SK-N-SH (cell line): ENCODE measurements at regions not wholly inside any gene's neighbourhood (a gene's known extent, or its start where the extent isn't known, plus 50 kb on each side); places are given as distances from the start of the nearest gene placed in this dataset.

Source experiments
- CTCF ChIA-PET: fragments of 300-600, 350-600 bp; formaldehyde crosslinking; extraction: SDS; loops from one replicate; lab custom pipeline; 2021; lab: Yijun Ruan, JAX
- POLR2A ChIA-PET: fragments of 350-600 bp; sonication (Branson Sonifier 250); formaldehyde crosslinking; extraction: SDS; loops from one replicate; lab custom pipeline; 2020; ENCODE audit warnings: antibody characterized with exemption, inconsistent platforms; lab: Yijun Ruan, JAX
- DNase-seq: peaks from one replicate; pipeline ENCODE4 v3.0.0; 2012
- H2AFZ ChIP-seq: fragments of 200-600 bp; sonication (generic); 2 replicates; pipeline ENCODE4 v1.8.1; 2016; ENCODE audit warnings: antibody characterized with exemption, mild to moderate bottlenecking, low read depth
- H3F3A ChIP-seq: fragments of 200-600 bp; sonication (generic); replicated peaks from 2 replicates; pipeline ENCODE3; 2016; ENCODE audit warnings: antibody characterized with exemption, mild to moderate bottlenecking; ENCODE audit not compliant: insufficient read depth
- H3K27ac ChIP-seq, 2 experiments: fragments of 200-500 bp in 1 of 2; fragments of 200-600 bp in 1 of 2; sonication (Bioruptor generic) in 1 of 2; sonication (generic), shearing (Covaris generic) in 1 of 2; 2 replicates each; pipeline versions ENCODE4 v1.5.1 to v1.6.1; 2014 to 2016; ENCODE audit warnings: low read depth in 2 of 2, inconsistent platforms in 1 of 2, low read length in 1 of 2, mild to moderate bottlenecking in 1 of 2, mixed read lengths in 1 of 2
- H3K27me3 ChIP-seq: fragments of 200-600 bp; sonication (generic), shearing (Covaris generic); 2 replicates; pipeline ENCODE4 v1.6.1; 2016; ENCODE audit warnings: mixed run types; ENCODE audit not compliant: insufficient read depth
- H3K36me3 ChIP-seq, 2 experiments: fragments of 200-500 bp in 1 of 2; fragments of 200-600 bp in 1 of 2; sonication (Bioruptor generic) in 1 of 2; sonication (generic) in 1 of 2; replicated peaks in 1 of 2; 2 replicates each; pipeline versions ENCODE3 to v1.5.1; 2014 to 2016; ENCODE audit warnings: low read length in 1 of 2, mild to moderate bottlenecking in 1 of 2; ENCODE audit not compliant: insufficient read depth in 2 of 2, control insufficient read depth in 1 of 2
- H3K4me1 ChIP-seq, 2 experiments: fragments of 200-500 bp in 1 of 2; fragments of 200-600 bp in 1 of 2; sonication (Bioruptor generic) in 1 of 2; sonication (generic), shearing (Covaris generic) in 1 of 2; 2 replicates each; pipeline versions ENCODE4 v1.5.1 to v1.6.1; 2014 to 2016; ENCODE audit warnings: low read depth in 1 of 2, low read length in 1 of 2, mixed run types in 1 of 2; ENCODE audit not compliant: insufficient read depth in 2 of 2, control insufficient read depth in 1 of 2
- H3K4me2 ChIP-seq: fragments of 200-600 bp; sonication (generic), shearing (Covaris generic); 2 replicates; pipeline ENCODE4 v1.6.1; 2017; ENCODE audit warnings: mixed run types
- H3K4me3 ChIP-seq, 2 experiments: fragments of 200-500 bp in 1 of 2; fragments of 200-600 bp in 1 of 2; sonication (Bioruptor generic) in 1 of 2; sonication (generic), shearing (Covaris generic) in 1 of 2; 2 replicates each; pipeline versions ENCODE4 v1.5.1 to v1.8.1; 2014 to 2016; ENCODE audit warnings: low read depth in 2 of 2, inconsistent platforms in 1 of 2, low read length in 1 of 2, mild to moderate bottlenecking in 1 of 2, mixed read lengths in 1 of 2, moderate library complexity in 1 of 2
- H3K79me2 ChIP-seq: fragments of 200-600 bp; sonication (generic); 2 replicates; pipeline ENCODE4 v1.8.1; 2017; ENCODE audit warnings: mild to moderate bottlenecking; ENCODE audit not compliant: insufficient read depth
- H3K9ac ChIP-seq: fragments of 200-600 bp; sonication (generic); 2 replicates; pipeline ENCODE4 v1.6.1; 2017; ENCODE audit warnings: mixed run types
- H3K9me2 ChIP-seq: fragments of 200-600 bp; sonication (generic); 2 replicates; pipeline ENCODE4 v1.6.1; 2017; ENCODE audit warnings: mixed run types
- H3K9me3 ChIP-seq: fragments of 200-600 bp; sonication (generic); 2 replicates; pipeline ENCODE4 v1.6.1; 2017; ENCODE audit warnings: mixed run types, mild to moderate bottlenecking, moderate library complexity
- H4K20me1 ChIP-seq: fragments of 200-600 bp; sonication (generic); 2 replicates; pipeline ENCODE4 v1.6.1; 2017; ENCODE audit warnings: mild to moderate bottlenecking, mixed run types; ENCODE audit not compliant: insufficient read depth
- ELF1 ChIP-seq: IDR thresholded peaks from 2 replicates; pipeline ENCODE4 v1.4.0; 2012
- FOSL2 ChIP-seq: IDR thresholded peaks from 2 replicates; pipeline ENCODE4 v1.4.0; 2012; ENCODE audit warnings: low read depth, mild to moderate bottlenecking, moderate library complexity, borderline replicate concordance
- FOXJ3 ChIP-seq: sonication (generic); formaldehyde crosslinking; IDR thresholded peaks from 2 replicates; pipeline ENCODE4 v1.5.1; 2020; ENCODE audit warnings: mild to moderate bottlenecking, missing genetic modification reagents
- MEF2A ChIP-seq: IDR thresholded peaks from 2 replicates; pipeline ENCODE4 v1.4.0; 2012; ENCODE audit warnings: low read depth, borderline replicate concordance
- MXI1 ChIP-seq: IDR thresholded peaks from 2 replicates; pipeline ENCODE4 v1.6.1; 2012; ENCODE audit warnings: mild to moderate bottlenecking, low read depth, low read length, improper control_type of control experiment
- NFIC ChIP-seq: IDR thresholded peaks from 2 replicates; pipeline ENCODE4 v1.4.0; 2012; ENCODE audit warnings: borderline replicate concordance
- POLR2AphosphoS5 ChIP-seq: IDR thresholded peaks from 2 replicates; pipeline ENCODE4 v1.6.1; 2012; ENCODE audit warnings: low read depth, low read length
- RAD21 ChIP-seq: IDR thresholded peaks from 2 replicates; pipeline ENCODE4 v1.6.1; 2012; ENCODE audit warnings: mild to moderate bottlenecking, low read length
- TAF1 ChIP-seq: IDR thresholded peaks from 2 replicates; pipeline ENCODE4 v1.6.1; 2012; ENCODE audit warnings: low read depth, mild to moderate bottlenecking, low read length, moderate library complexity, borderline replicate concordance
- TEAD4 ChIP-seq: IDR thresholded peaks from 2 replicates; pipeline ENCODE4 v1.4.0; 2012; ENCODE audit warnings: mild to moderate bottlenecking, borderline replicate concordance; ENCODE audit not compliant: insufficient read depth
- USF2 ChIP-seq: fragments of 150-350 bp; IDR thresholded peaks from 2 replicates; pipeline ENCODE4 v1.6.1; 2017; ENCODE audit warnings: antibody characterized with exemption, low read length, low read depth, borderline replicate concordance
- YY1 ChIP-seq: IDR thresholded peaks from 2 replicates; pipeline ENCODE4 v1.4.0; 2012; ENCODE audit warnings: low read depth, mild to moderate bottlenecking
- WGBS: methylation state at CpG from one replicate; pipeline ENCODE4 v1.1.6; 2017; ENCODE audit warnings: low lambda C conversion rate; 5-methylcytosine and 5-hydroxymethylcytosine counted together
- TF ChIP-seq, protein P1 (sequence below): fragments of 200-600 bp; sonication (generic); IDR thresholded peaks from 2 replicates; pipeline ENCODE4 v1.6.1; 2017; ENCODE audit warnings: antibody characterized with exemption, mild to moderate bottlenecking, moderate library complexity

- H3K9me2 ChIP-seq, result no peaks in the 10 kb centered on the region
Measured at GRCh38 chr4:177921715-177922114, 479.5 kb upstream of the AGA start.

GRCh38 chr4:177923888-177924287, 481.7 kb upstream of the AGA start:
- CTCF ChIA-PET, result no interaction called here
- POLR2A ChIA-PET, result no interaction called here

More at GRCh38 chr4:177921715-177922114, 479.5 kb upstream of the AGA start:
- no peaks in the 10 kb centered on the region for H4K20me1 ChIP-seq
- no peaks in the 10 kb centered on the region for H3K79me2 ChIP-seq
- no peak overlapping the region for H3K9ac ChIP-seq
- no peaks in the 10 kb centered on the region for H3K36me3 ChIP-seq
- no peak overlapping the region for H3K4me2 ChIP-seq
- no peak overlapping the region for H3K27ac ChIP-seq
- H3K4me1 ChIP-seq, result no peaks in the 10 kb centered on the region
- H3F3A ChIP-seq, result no peaks in the 10 kb centered on the region
- no peak overlapping the region for H2AFZ ChIP-seq
- H3K4me3 ChIP-seq, result no peak overlapping the region
- POLR2A ChIA-PET, result no interaction called here
- CTCF ChIA-PET, result no interaction called here
- 0% methylated on average over 1 of the region's 1 CpG for WGBS
- no peaks in the 10 kb centered on the region for H3K9me3 ChIP-seq
- DNase-seq, result no peak
- H3K27me3 ChIP-seq, result no peaks in the 10 kb centered on the region
- TF ChIP-seq YY1 (no peak), TAF1 (no peak), POLR2AphosphoS5 (no peak), FOSL2 (no peak), USF2 (no peak), TEAD4 (no peak), RAD21 (no peak), FOXJ3 (CRISPR knock-in tag) (no peak), NFIC (no peak), MXI1 (no peak)
- TF ChIP-seq, protein P1, sequence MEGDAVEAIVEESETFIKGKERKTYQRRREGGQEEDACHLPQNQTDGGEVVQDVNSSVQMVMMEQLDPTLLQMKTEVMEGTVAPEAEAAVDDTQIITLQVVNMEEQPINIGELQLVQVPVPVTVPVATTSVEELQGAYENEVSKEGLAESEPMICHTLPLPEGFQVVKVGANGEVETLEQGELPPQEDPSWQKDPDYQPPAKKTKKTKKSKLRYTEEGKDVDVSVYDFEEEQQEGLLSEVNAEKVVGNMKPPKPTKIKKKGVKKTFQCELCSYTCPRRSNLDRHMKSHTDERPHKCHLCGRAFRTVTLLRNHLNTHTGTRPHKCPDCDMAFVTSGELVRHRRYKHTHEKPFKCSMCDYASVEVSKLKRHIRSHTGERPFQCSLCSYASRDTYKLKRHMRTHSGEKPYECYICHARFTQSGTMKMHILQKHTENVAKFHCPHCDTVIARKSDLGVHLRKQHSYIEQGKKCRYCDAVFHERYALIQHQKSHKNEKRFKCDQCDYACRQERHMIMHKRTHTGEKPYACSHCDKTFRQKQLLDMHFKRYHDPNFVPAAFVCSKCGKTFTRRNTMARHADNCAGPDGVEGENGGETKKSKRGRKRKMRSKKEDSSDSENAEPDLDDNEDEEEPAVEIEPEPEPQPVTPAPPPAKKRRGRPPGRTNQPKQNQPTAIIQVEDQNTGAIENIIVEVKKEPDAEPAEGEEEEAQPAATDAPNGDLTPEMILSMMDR, result no peak

More at GRCh38 chr4:177923888-177924287, 481.7 kb upstream of the AGA start:
- H3K4me1 ChIP-seq, result no peaks in the 10 kb centered on the region
- TF ChIP-seq ELF1 (no peak), MEF2A (no peak)
- TF ChIP-seq, all 33 proteins: peak for 0
- Histone ChIP-seq H3K9me2 (no peaks in the 10 kb centered on the region), H3K9me3 (no peaks in the 10 kb centered on the region), H3K4me2 (no peak overlapping the region), H3F3A (no peaks in the 10 kb centered on the region), H3K27me3 (peaks cover 4% of the 10 kb centered on the region; the same call in 1 of the 2 replicates), H2AFZ (no peak overlapping the region), H3K36me3 (no peaks in the 10 kb centered on the region), H3K79me2 (no peaks in the 10 kb centered on the region), H3K27ac (no peak overlapping the region), H3K9ac (no peak overlapping the region), H3K4me3 (no peak overlapping the region), H4K20me1 (no peaks in the 10 kb centered on the region)
- no peak for DNase-seq
